Colonic mucosa (tissue), 4 donors: ENCODE measurements at regions not wholly inside any gene's neighbourhood (a gene's known extent, or its start where the extent isn't known, plus 50 kb on each side); places are given as distances from the start of the nearest gene placed in this dataset.

Experiments
- DNase-seq: peaks from one replicate; pipeline ENCODE4 v3.0.0-alpha.2; 2020
- H3K27ac ChIP-seq: fragments of 200-600 bp; one replicate; pipeline ENCODE4 v1.8.0; 2021
- H3K27me3 ChIP-seq: fragments of 200-600 bp; one replicate; pipeline ENCODE4 v1.8.0; 2021
- H3K36me3 ChIP-seq: fragments of 200-600 bp; one replicate; pipeline ENCODE4 v1.8.0; 2021
- H3K4me1 ChIP-seq: fragments of 200-600 bp; one replicate; pipeline ENCODE4 v1.8.0; 2021; ENCODE audit warnings: mild to moderate bottlenecking
- H3K4me3 ChIP-seq: fragments of 200-600 bp; one replicate; pipeline ENCODE4 v1.8.0; 2021
- H3K9ac ChIP-seq, 2 donors: one replicate each; pipeline ENCODE4 v1.7.0; 2013; ENCODE audit warnings: control low read depth in 2 of 2, low read depth in 2 of 2, low read length in 2 of 2
- H3K9me3 ChIP-seq: fragments of 200-600 bp; one replicate; pipeline ENCODE4 v1.8.0; 2021
- intact Hi-C: fragments of 100-400 bp; cut with DNase I; formaldehyde crosslinking; loops from one replicate; pipeline ENCODE4 v1.14.1; 2022
- TF ChIP-seq, protein P1 (sequence below): fragments of 200-600 bp; IDR thresholded peaks from one replicate; pipeline ENCODE4 v1.8.0; 2022; ENCODE audit warnings: antibody characterized with exemption, mild to moderate bottlenecking
- donor health status: healthy.
- donor health status: DM: no; HTN: no; CAD: no.
- donor health status: DM: no; HTN: no; CAD: no.

- Histone ChIP-seq H3K4me3 (no peak overlapping the region), H3K27ac (no peak overlapping the region), H3K4me1 (no peaks in the 10 kb centered on the region), H3K27me3 (no peaks in the 10 kb centered on the region), H3K9me3 (no peaks in the 10 kb centered on the region), H3K9ac (no peak overlapping the region), H3K36me3 (no peaks in the 10 kb centered on the region)
- no peak for DNase-seq
- TF ChIP-seq, protein P1, sequence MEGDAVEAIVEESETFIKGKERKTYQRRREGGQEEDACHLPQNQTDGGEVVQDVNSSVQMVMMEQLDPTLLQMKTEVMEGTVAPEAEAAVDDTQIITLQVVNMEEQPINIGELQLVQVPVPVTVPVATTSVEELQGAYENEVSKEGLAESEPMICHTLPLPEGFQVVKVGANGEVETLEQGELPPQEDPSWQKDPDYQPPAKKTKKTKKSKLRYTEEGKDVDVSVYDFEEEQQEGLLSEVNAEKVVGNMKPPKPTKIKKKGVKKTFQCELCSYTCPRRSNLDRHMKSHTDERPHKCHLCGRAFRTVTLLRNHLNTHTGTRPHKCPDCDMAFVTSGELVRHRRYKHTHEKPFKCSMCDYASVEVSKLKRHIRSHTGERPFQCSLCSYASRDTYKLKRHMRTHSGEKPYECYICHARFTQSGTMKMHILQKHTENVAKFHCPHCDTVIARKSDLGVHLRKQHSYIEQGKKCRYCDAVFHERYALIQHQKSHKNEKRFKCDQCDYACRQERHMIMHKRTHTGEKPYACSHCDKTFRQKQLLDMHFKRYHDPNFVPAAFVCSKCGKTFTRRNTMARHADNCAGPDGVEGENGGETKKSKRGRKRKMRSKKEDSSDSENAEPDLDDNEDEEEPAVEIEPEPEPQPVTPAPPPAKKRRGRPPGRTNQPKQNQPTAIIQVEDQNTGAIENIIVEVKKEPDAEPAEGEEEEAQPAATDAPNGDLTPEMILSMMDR: no peak
- intact Hi-C loops: no loop called here
Measured at GRCh38 chr12:111183094-111183493, 185.8 kb downstream of the PHETA1 start.

DNA sequence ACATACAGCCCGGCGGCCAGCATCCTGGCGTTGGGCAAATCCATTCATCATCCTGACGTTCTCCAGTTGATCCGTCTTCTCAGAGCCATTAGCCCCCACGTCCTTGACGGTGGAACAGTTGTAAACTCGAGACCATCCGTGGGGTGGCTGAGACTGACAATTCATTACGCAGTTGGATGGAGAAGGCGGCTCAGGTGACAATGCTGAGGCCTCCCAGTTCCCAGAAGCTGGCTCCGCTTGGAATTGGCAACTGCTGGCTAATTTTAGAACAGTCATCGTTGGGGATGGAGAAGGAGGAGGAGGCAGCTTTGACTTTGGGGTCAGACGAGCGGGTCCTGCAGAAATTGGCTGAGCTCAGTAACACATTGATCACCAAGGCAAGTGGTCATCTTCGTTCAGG lies 186.5 kb downstream of the PHETA1 start:
- TF ChIP-seq, protein P1: no peak
- intact Hi-C loops: no loop called here
- Histone ChIP-seq H3K4me3 (no peak overlapping the region), H3K9me3 (no peaks in the 10 kb centered on the region), H3K9ac (no peak overlapping the region), H3K27ac (no peak overlapping the region), H3K4me1 (no peaks in the 10 kb centered on the region), H3K27me3 (no peaks in the 10 kb centered on the region), H3K36me3 (no peaks in the 10 kb centered on the region)
- no peak for DNase-seq

- DNase-seq: peak; percentile 35
- Histone ChIP-seq H3K27me3 (no peaks in the 10 kb centered on the region), H3K27ac (no peak overlapping the region), H3K36me3 (no peaks in the 10 kb centered on the region), H3K9ac (no peak overlapping the region), H3K4me1 (no peaks in the 10 kb centered on the region), H3K4me3 (no peak overlapping the region), H3K9me3 (no peaks in the 10 kb centered on the region)
- intact Hi-C loops: no loop called here
- TF ChIP-seq, protein P1: no peak
Measured at GRCh38 chr12:111181143-111181726, 187.7 kb downstream of the PHETA1 start.

DNA sequence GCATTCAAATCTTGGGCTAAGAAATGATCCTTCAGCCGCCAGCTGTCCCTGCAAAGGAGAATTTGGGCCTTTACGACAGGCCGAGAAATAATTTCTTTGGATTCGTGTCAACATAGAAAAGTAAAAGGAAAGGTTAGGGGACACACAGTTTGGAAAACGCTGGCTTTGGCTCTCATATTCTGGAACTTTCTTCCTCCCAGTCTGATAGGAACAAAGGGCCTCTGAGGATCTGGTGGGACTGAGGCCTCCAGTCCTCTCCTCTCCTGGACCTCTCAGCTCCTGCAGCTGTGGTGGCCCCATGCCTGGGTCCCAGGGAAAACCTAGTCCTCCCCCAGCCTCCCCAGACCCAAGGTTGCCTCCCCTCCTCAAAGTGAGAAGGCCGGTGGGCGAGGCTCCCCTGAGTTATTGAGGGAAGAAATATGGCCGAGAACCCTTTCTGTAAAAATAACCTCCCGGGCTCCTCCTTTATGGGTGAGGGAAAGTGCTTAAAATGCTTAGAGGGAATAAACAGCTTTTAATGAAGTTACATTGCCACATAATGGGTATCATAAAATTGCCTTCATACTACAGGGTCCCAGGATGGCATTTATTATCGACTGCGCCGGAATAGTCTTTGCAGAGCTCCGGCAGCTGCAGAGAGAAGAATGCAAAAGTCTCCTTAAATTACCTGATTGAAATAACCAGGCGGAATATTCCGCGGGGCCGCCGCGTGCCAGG lies 188.3 kb downstream of the PHETA1 start:
- TF ChIP-seq, protein P1: no peak
- intact Hi-C loops: no loop called here
- Histone ChIP-seq H3K9me3 (no peaks in the 10 kb centered on the region), H3K36me3 (no peaks in the 10 kb centered on the region), H3K27ac (no peak overlapping the region), H3K4me3 (no peak overlapping the region), H3K9ac (no peak overlapping the region), H3K4me1 (no peaks in the 10 kb centered on the region), H3K27me3 (no peaks in the 10 kb centered on the region)
- no peak for DNase-seq

DNA sequence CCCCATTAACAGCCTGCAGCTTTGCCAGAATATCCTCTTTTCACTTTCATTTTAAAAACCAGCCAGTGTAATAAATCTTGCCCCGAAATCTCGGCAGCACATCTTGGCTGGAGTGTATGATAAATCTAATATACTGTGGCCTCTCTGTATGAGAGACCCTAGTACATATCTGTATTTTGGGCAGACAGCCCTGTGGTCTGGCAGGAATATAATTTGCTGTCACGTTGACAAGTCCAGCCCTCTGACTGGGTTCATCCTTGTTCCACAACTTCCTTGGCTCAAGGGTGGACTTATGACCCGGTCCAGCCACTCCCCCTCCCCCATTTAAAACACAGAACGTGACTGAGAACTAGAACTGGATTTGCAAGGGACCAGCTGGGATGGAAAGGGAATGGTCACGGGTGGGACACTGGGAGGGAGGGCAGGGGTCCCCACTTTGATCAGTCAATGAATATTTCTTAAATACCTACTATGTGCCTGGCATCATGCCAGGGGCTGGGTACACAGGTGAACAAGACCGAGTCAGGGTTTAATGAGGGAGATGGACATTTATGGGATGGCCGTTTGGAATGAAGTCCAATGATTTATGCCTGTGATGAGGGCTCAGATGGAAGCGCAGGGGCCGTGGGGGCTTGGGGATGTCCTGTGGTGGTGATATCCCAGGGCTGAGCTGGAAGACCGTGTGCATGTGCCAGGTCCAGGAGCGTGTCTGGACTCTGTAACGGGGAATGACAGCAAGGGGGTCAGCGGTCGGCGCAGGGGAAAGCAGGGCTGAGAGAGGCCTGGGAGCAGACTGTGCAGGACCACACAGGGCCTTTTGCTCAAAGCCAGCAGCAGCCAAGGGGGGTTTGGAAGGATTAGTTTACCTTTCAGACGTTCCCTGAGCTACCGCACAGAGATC lies 190.5 kb downstream of the PHETA1 start:
- Histone ChIP-seq H3K27me3 (no peaks in the 10 kb centered on the region), H3K9me3 (no peaks in the 10 kb centered on the region), H3K27ac (no peak overlapping the region), H3K36me3 (no peaks in the 10 kb centered on the region), H3K4me1 (no peaks in the 10 kb centered on the region), H3K4me3 (no peak overlapping the region), H3K9ac (no peak overlapping the region)
- no peak for DNase-seq
- intact Hi-C loops: no loop called here
- TF ChIP-seq, protein P1: no peak
